Keratinocyte (primary cell): ENCODE measurements at regions not wholly inside any gene's neighbourhood (a gene's known extent, or its start where the extent isn't known, plus 50 kb on each side); places are given as distances from the start of the nearest gene placed in this dataset.

Source experiments
- CTCF ChIP-seq, 3 experiments: IDR thresholded peaks in 1 of 3; conservative IDR thresholded peaks in 1 of 3; optimal IDR thresholded peaks in 1 of 3; 2 replicates in 2 of 3; 3 replicates in 1 of 3; pipeline versions ENCODE3 to v1.5.1; 2011; ENCODE audit warnings: low read length in 3 of 3, mild to moderate bottlenecking in 3 of 3, moderate library complexity in 2 of 3, control low read depth in 1 of 3, inconsistent platforms in 1 of 3; ENCODE audit not compliant: insufficient read depth in 2 of 3; ENCODE audit errors: extremely low read depth in 1 of 3
- EZH2 ChIP-seq: IDR thresholded peaks from one replicate; pipeline ENCODE4 v1.6.1; 2012; ENCODE audit warnings: inconsistent platforms, mild to moderate bottlenecking, low read length, moderate library complexity

GRCh38 chr4:180766944-180767729 lies 1476.1 kb upstream of the TENM3 start:
- no peak for TF ChIP-seq CTCF (optimal IDR thresholded peaks at IDR 0.05 in 1 of 3, IDR thresholded peaks at IDR 0.05 in 1 of 3, conservative IDR thresholded peaks at IDR 0.05 in 1 of 3; ENCODE audit: extremely low read depth in 1 of 3, insufficient read depth in 2 of 3, low read length in 3 of 3)
- no peak for TF ChIP-seq EZH2
